IMR-90 (cell line): ENCODE measurements at regions not wholly inside any gene's neighbourhood (a gene's known extent, or its start where the extent isn't known, plus 50 kb on each side); places are given as distances from the start of the nearest gene placed in this dataset.

Experiments
- ATAC-seq: fragments of 200-7000 bp; cut with Tn5 transposase; 2 replicates; pipeline ENCODE4 v1.9.1; 2020; ENCODE audit warnings: low read depth, mild to moderate bottlenecking, moderate library complexity
- BruUV-seq: library from RNA; stranded (reverse); fragments of 400-500 nt; replicated peaks from 2 replicates; lab custom pipeline; 2021; lab: Mats Ljungman, UMichigan
- CTCF ChIA-PET: fragments of 300-600 bp; formaldehyde crosslinking; extraction: SDS; loops from one replicate; lab custom pipeline; 2021; ENCODE audit warnings: antibody characterized with exemption; lab: Yijun Ruan, JAX
- POLR2A ChIA-PET: fragments of 300-600 bp; sonication (Branson Sonifier 250); formaldehyde crosslinking; loops from one replicate; lab custom pipeline; 2022; ENCODE audit warnings: antibody characterized with exemption; ENCODE audit not compliant: unreplicated experiment; lab: Charles Lee
- DNase-seq: peaks from one replicate; pipeline ENCODE4 v3.0.0; 2013
- H2AFZ ChIP-seq: replicated peaks from 2 replicates; pipeline ENCODE3; 2013; ENCODE audit warnings: low read length, mild to moderate bottlenecking; ENCODE audit not compliant: poor library complexity
- H2AK5ac ChIP-seq: 2 replicates; pipeline ENCODE4 v1.6.1; 2013; ENCODE audit warnings: low read depth, low read length, inconsistent platforms
- H2AK9ac ChIP-seq: replicated peaks from 2 replicates; pipeline ENCODE3; 2013; ENCODE audit warnings: mild to moderate bottlenecking, low read depth, low read length, moderate library complexity; ENCODE audit not compliant: poor library complexity
- H2BK120ac ChIP-seq: 2 replicates; pipeline ENCODE4 v1.6.1; 2013; ENCODE audit warnings: low read depth, low read length, inconsistent platforms
- H2BK15ac ChIP-seq: 3 replicates; pipeline ENCODE4 v1.6.1; 2013; ENCODE audit warnings: low read depth, low read length, inconsistent platforms
- H2BK20ac ChIP-seq: 2 replicates; pipeline ENCODE4 v1.6.1; 2013; ENCODE audit warnings: low read depth, mild to moderate bottlenecking, inconsistent platforms, low read length, moderate library complexity
- H2BK5ac ChIP-seq: 2 replicates; pipeline ENCODE4 v1.6.1; 2013; ENCODE audit warnings: mild to moderate bottlenecking, low read depth, low read length, inconsistent platforms; ENCODE audit not compliant: poor library complexity, severe bottlenecking
- H3K14ac ChIP-seq: replicated peaks from 2 replicates; pipeline ENCODE4 v1.6.1; 2013; ENCODE audit warnings: low read depth, low read length, inconsistent platforms
- H3K18ac ChIP-seq: 2 replicates; pipeline ENCODE4 v1.6.1; 2013; ENCODE audit warnings: low read depth, low read length, control low read depth
- H3K23ac ChIP-seq: 2 replicates; pipeline ENCODE4 v1.6.1; 2013; ENCODE audit warnings: low read depth, low read length, inconsistent platforms
- H3K27ac ChIP-seq: 2 replicates; pipeline ENCODE4 v1.5.1; 2013; ENCODE audit warnings: mild to moderate bottlenecking, control low read depth, low read length; ENCODE audit not compliant: insufficient read depth
- H3K27me3 ChIP-seq: 2 replicates; pipeline ENCODE4 v1.6.1; 2013; ENCODE audit warnings: low read length; ENCODE audit not compliant: control insufficient read depth, insufficient read depth
- H3K36me3 ChIP-seq: 2 replicates; pipeline ENCODE4 v1.6.1; 2013; ENCODE audit warnings: low read length, mixed read lengths; ENCODE audit not compliant: control insufficient read depth, insufficient read depth
- H3K4ac ChIP-seq: 2 replicates; pipeline ENCODE4 v1.6.1; 2013; ENCODE audit warnings: low read depth, low read length, inconsistent platforms
- H3K4me1 ChIP-seq: 2 replicates; pipeline ENCODE4 v1.6.1; 2013; ENCODE audit warnings: low read length, mixed read lengths; ENCODE audit not compliant: control insufficient read depth, insufficient read depth
- H3K4me2 ChIP-seq: 2 replicates; pipeline ENCODE4 v1.6.1; 2013; ENCODE audit warnings: low read depth, mild to moderate bottlenecking, control low read depth, low read length, moderate library complexity
- H3K4me3 ChIP-seq: 2 replicates; pipeline ENCODE4 v1.5.1; 2013; ENCODE audit warnings: low read depth, mild to moderate bottlenecking, control low read depth, low read length, moderate library complexity; ENCODE audit not compliant: insufficient read depth
- H3K56ac ChIP-seq: 2 replicates; pipeline ENCODE4 v1.6.1; 2013; ENCODE audit warnings: low read length, inconsistent platforms; ENCODE audit not compliant: insufficient read depth; ENCODE audit errors: extremely low read depth
- H3K79me1 ChIP-seq, 2 experiments: 2 replicates each; pipeline ENCODE4 v1.6.1; 2013; ENCODE audit warnings: low read length in 2 of 2, inconsistent platforms in 1 of 2, low read depth in 1 of 2
- H3K9ac ChIP-seq: 2 replicates; pipeline ENCODE4 v1.6.1; 2013; ENCODE audit warnings: low read depth, low read length, control low read depth
- H3K9me1 ChIP-seq: 2 replicates; pipeline ENCODE4 v1.6.1; 2013; ENCODE audit warnings: low read length, inconsistent platforms; ENCODE audit not compliant: insufficient read depth
- H3K9me3 ChIP-seq: 2 replicates; pipeline ENCODE4 v1.6.1; 2013; ENCODE audit warnings: low read length; ENCODE audit not compliant: control insufficient read depth, insufficient read depth
- H4K20me1 ChIP-seq: 2 replicates; pipeline ENCODE4 v1.6.1; 2013; ENCODE audit warnings: low read length, inconsistent platforms; ENCODE audit not compliant: insufficient read depth
- H4K5ac ChIP-seq: 2 replicates; pipeline ENCODE4 v1.6.1; 2013; ENCODE audit warnings: mild to moderate bottlenecking, low read depth, low read length, control low read depth
- H4K8ac ChIP-seq, 2 experiments: 2 replicates each; pipeline ENCODE4 v1.6.1; 2013; ENCODE audit warnings: low read depth in 2 of 2, low read length in 2 of 2, control low read depth in 1 of 2, inconsistent platforms in 1 of 2
- H4K91ac ChIP-seq: 2 replicates; pipeline ENCODE4 v1.6.1; 2013; ENCODE audit warnings: low read depth, low read length, inconsistent platforms; ENCODE audit not compliant: insufficient read depth
- BHLHE40 ChIP-seq: fragments of 150-350 bp; IDR thresholded peaks from 2 replicates; pipeline ENCODE4 v1.6.1; 2016; ENCODE audit warnings: mild to moderate bottlenecking, low read depth, low read length
- CEBPB ChIP-seq: IDR thresholded peaks from 2 replicates; pipeline ENCODE4 v1.6.1; 2012; ENCODE audit warnings: low read depth, low read length, improper control_type of control experiment
- CHD1 ChIP-seq: IDR thresholded peaks from 2 replicates; pipeline ENCODE4 v1.6.1; 2012; ENCODE audit warnings: low read depth, low read length, improper control_type of control experiment
- FOS ChIP-seq: fragments of 150-350 bp; IDR thresholded peaks from 2 replicates; pipeline ENCODE4 v1.6.1; 2016; ENCODE audit warnings: low read depth, low read length
- MAFK ChIP-seq: IDR thresholded peaks from 2 replicates; pipeline ENCODE4 v1.6.1; 2012; ENCODE audit warnings: low read depth, low read length, improper control_type of control experiment
- MAZ ChIP-seq: IDR thresholded peaks from 2 replicates; pipeline ENCODE4 v1.6.1; 2012; ENCODE audit warnings: low read depth, mild to moderate bottlenecking, low read length, improper control_type of control experiment, moderate library complexity, borderline replicate concordance
- MXI1 ChIP-seq: IDR thresholded peaks from 2 replicates; pipeline ENCODE4 v1.6.1; 2012; ENCODE audit warnings: low read depth, mild to moderate bottlenecking, low read length, moderate library complexity, borderline replicate concordance
- NFE2L2 ChIP-seq: fragments of 150-350 bp; IDR thresholded peaks from 2 replicates; pipeline ENCODE4 v1.6.1; 2016; ENCODE audit warnings: low read depth, mild to moderate bottlenecking, low read length
- POLR2A ChIP-seq: IDR thresholded peaks from 2 replicates; pipeline ENCODE4 v1.6.1; 2012; ENCODE audit warnings: mild to moderate bottlenecking, low read depth, low read length
- RAD21 ChIP-seq: IDR thresholded peaks from 2 replicates; pipeline ENCODE4 v1.6.1; 2012; ENCODE audit warnings: low read length, improper control_type of control experiment
- RCOR1 ChIP-seq: IDR thresholded peaks from 2 replicates; pipeline ENCODE4 v1.6.1; 2012; ENCODE audit warnings: mild to moderate bottlenecking, low read length, improper control_type of control experiment; ENCODE audit not compliant: insufficient replicate concordance
- RFX5 ChIP-seq: IDR thresholded peaks from 2 replicates; pipeline ENCODE4 v1.8.0; 2012; ENCODE audit warnings: low read depth, mild to moderate bottlenecking, low read length, moderate library complexity
- SMC3 ChIP-seq: fragments of 150-350 bp; IDR thresholded peaks from 2 replicates; pipeline ENCODE4 v1.6.1; 2016; ENCODE audit warnings: low read depth, mild to moderate bottlenecking, antibody characterized with exemption, low read length, moderate library complexity
- WGBS, 2 experiments: methylation state at CpG; one replicate each; pipeline versions ENCODE4 v1.1.5 to v1.1.7; 2013; ENCODE audit warnings: missing lambda C conversion rate in 2 of 2; ENCODE audit not compliant: insufficient read length in 1 of 2; ENCODE audit errors: extremely low coverage in 2 of 2; 5-methylcytosine and 5-hydroxymethylcytosine counted together
- dilution Hi-C: fragments of 300-500 bp; cut with HindIII; formaldehyde crosslinking; loops from one replicate; pipeline ENCODE4 v1.14.3; 2018; ENCODE audit warnings: low sequenced_read_pairs; ENCODE audit not compliant: unreplicated experiment
- in situ Hi-C: fragments of 300-500 bp; cut with MboI; formaldehyde crosslinking; loops from 3 replicates; pipeline ENCODE4 v1.14.3; 2019; ENCODE audit warnings: low sequenced_read_pairs, inconsistent platforms, mixed read lengths
- intact Hi-C: fragments of 100-400 bp; cut with micrococcal nuclease; formaldehyde crosslinking; loops from 2 replicates; pipeline ENCODE4 v1.10.0; 2022
- TF ChIP-seq, protein P1 (sequence below): fragments of 150-350 bp; IDR thresholded peaks from 2 replicates; pipeline ENCODE4 v1.6.1; 2016; ENCODE audit warnings: low read depth, mild to moderate bottlenecking, low read length, moderate library complexity, borderline replicate concordance
- TF ChIP-seq, protein P2 (sequence below): conservative IDR thresholded peaks from 2 replicates; pipeline ENCODE4 v1.5.1; 2012; ENCODE audit warnings: mild to moderate bottlenecking, low read depth, low read length, improper control_type of control experiment
- TF ChIP-seq, protein P3 (sequence below): fragments of 150-350 bp; IDR thresholded peaks from 2 replicates; pipeline ENCODE4 v1.6.1; 2017; ENCODE audit warnings: mild to moderate bottlenecking, antibody characterized with exemption, low read length, low read depth

DNA sequence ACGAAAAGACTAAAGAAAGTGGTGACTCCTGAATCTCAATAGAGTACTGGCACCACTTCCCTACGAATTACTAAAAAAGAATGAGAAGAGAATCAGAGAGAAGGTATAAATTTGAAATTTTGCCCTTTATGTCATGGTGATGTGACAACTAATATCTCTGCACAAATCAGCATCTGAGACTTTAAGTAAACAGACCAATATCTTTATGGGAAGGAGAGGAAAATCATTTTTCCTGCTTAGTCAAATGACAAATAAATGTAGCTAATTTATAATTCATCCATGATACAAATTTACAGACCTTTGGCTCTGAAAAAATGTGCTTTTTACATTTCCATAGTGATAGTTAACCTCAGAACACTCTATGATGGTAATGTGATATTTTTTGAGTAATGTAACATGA, 424.8 kb upstream of the EPHA5 start:
- Histone ChIP-seq H3K27me3 (no peaks in the 10 kb centered on the region), H4K91ac (no peak overlapping the region), H3K4me3 (no peak overlapping the region), H2AK5ac (no peak overlapping the region), H3K79me1 (no peaks in the 10 kb centered on the region), H2AK9ac (no peak overlapping the region), H3K27ac (no peak overlapping the region), H4K20me1 (no peaks in the 10 kb centered on the region), H3K14ac (no peak overlapping the region), H3K23ac (no peak overlapping the region), H3K9me3 (peaks cover 5% of the 10 kb centered on the region; the same call in 1 of the 2 replicates), H3K4ac (no peak overlapping the region), H4K8ac (no peak overlapping the region), H3K4me1 (no peaks in the 10 kb centered on the region), H3K4me2 (no peak overlapping the region), H2BK15ac (no peak overlapping the region), H3K18ac (no peak overlapping the region), H3K9me1 (no peaks in the 10 kb centered on the region), H3K36me3 (no peaks in the 10 kb centered on the region), H3K56ac (no peak overlapping the region), H2BK120ac (no peak overlapping the region), H2BK20ac (no peak overlapping the region), H2AFZ (no peak overlapping the region), H4K5ac (no peak overlapping the region), H2BK5ac (no peak overlapping the region), H3K9ac (no peak overlapping the region)
- dilution Hi-C loops: no loop called here
- in situ Hi-C loops: no loop called here
- TF ChIP-seq RAD21 (no peak), NFE2L2 (no peak), CEBPB (no peak), RCOR1 (no peak), CHD1 (no peak), POLR2A (no peak), MAZ (no peak), MXI1 (no peak), SMC3 (no peak), BHLHE40 (no peak), FOS (no peak), MAFK (no peak), RFX5 (no peak)
- TF ChIP-seq, protein P1, sequence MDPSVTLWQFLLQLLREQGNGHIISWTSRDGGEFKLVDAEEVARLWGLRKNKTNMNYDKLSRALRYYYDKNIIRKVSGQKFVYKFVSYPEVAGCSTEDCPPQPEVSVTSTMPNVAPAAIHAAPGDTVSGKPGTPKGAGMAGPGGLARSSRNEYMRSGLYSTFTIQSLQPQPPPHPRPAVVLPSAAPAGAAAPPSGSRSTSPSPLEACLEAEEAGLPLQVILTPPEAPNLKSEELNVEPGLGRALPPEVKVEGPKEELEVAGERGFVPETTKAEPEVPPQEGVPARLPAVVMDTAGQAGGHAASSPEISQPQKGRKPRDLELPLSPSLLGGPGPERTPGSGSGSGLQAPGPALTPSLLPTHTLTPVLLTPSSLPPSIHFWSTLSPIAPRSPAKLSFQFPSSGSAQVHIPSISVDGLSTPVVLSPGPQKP: no peak
- TF ChIP-seq, protein P2, sequence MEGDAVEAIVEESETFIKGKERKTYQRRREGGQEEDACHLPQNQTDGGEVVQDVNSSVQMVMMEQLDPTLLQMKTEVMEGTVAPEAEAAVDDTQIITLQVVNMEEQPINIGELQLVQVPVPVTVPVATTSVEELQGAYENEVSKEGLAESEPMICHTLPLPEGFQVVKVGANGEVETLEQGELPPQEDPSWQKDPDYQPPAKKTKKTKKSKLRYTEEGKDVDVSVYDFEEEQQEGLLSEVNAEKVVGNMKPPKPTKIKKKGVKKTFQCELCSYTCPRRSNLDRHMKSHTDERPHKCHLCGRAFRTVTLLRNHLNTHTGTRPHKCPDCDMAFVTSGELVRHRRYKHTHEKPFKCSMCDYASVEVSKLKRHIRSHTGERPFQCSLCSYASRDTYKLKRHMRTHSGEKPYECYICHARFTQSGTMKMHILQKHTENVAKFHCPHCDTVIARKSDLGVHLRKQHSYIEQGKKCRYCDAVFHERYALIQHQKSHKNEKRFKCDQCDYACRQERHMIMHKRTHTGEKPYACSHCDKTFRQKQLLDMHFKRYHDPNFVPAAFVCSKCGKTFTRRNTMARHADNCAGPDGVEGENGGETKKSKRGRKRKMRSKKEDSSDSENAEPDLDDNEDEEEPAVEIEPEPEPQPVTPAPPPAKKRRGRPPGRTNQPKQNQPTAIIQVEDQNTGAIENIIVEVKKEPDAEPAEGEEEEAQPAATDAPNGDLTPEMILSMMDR: no peak
- TF ChIP-seq, protein P3, sequence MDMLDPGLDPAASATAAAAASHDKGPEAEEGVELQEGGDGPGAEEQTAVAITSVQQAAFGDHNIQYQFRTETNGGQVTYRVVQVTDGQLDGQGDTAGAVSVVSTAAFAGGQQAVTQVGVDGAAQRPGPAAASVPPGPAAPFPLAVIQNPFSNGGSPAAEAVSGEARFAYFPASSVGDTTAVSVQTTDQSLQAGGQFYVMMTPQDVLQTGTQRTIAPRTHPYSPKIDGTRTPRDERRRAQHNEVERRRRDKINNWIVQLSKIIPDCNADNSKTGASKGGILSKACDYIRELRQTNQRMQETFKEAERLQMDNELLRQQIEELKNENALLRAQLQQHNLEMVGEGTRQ: no peak
- ATAC-seq: no peak
- ChIA-PET CTCF (no interaction called here), POLR2A (no interaction called here)
- no peak for DNase-seq
- whole genome bisulfite sequencing, 2 experiments: no CpG with 5 or more reads among the region's 2 CpGs
- intact Hi-C loops: no loop called here
- BruUV-seq: no TSS peak
